GM21528 (cell line): ENCODE measurements at regions not wholly inside any gene's neighbourhood (a gene's known extent, or its start where the extent isn't known, plus 50 kb on each side); places are given as distances from the start of the nearest gene placed in this dataset.

Source experiments
- ATAC-seq: cut with Tn5 transposase; IDR thresholded peaks from one replicate; pipeline ENCODE4 v1.9.1; 2021; ENCODE audit warnings: mild to moderate bottlenecking, moderate library complexity; ENCODE audit not compliant: unreplicated experiment, low FRiP score

GRCh38 chr20:40769677-40770285 lies 80.7 kb upstream of the MAFB start:
- ATAC-seq: no peak

DNA sequence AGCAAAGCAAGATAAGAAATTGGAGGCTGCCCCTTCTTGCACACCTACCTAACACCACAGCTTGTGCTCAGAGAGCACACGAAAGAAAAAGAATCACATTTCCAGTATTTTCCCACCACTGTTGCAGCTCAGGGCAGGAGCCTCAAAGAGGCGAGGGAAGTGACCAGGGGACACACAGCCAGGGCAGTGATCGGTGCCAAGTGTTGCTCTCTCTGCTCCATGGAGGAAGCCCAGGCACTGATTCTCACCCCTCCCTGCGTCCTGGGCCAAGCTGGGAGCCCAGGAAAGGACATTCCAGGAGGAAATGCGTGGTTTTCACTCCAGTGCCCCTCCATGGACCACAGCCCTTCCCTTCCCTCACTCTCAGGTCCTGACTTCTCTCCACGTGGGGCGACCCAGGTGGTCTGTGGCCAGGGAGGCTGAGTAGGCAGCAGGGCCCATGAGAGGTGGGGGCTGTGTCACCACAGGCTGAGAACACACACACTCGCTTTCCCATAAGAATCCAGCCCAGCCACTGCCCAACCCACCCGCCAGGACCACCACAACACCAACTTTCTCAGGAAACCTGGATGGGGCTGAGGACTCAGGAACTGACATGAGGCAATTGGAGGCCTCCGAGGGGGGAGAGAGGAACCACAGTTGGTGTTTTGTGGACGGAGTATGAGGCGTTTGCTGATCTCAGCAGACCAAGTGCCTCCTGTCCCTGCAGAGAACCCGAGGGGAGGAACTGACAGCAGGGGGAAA lies 81.7 kb upstream of the MAFB start:
- ATAC-seq: no peak

GRCh38 chr20:40771308-40771610 lies 82.2 kb upstream of the MAFB start:
- ATAC-seq: no peak

- ATAC-seq: no peak
These were observed 82.9 kb upstream of the MAFB start for GRCh38 chr20:40771848-40772511.

GRCh38 chr20:40773376-40773775 lies 84.3 kb upstream of the MAFB start:
- ATAC-seq: no peak

DNA sequence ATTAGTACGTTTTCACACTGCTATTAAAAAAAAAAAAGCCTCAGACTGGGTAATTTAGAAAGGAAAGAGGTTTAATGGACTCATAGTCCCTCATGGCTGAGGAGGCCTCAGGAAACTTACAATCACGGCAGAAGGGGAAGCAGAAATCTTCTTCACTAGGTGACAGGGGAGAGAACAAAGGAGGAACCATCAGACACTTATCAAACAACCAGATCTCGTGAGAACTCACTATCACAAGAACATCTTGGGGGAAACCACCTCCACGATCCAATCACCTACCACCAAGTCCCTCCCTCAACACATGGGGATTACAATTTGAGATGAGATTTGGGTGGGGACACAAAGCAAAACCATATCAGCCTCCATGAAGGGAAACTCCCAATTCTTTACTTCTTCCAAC lies 85.2 kb upstream of the MAFB start:
- no peak for ATAC-seq

- ATAC-seq: no peak
These were observed 86.6 kb upstream of the MAFB start for GRCh38 chr20:40775561-40776146.

- no peak for ATAC-seq
These were observed 87.7 kb upstream of the MAFB start for GRCh38 chr20:40776466-40777457.

DNA sequence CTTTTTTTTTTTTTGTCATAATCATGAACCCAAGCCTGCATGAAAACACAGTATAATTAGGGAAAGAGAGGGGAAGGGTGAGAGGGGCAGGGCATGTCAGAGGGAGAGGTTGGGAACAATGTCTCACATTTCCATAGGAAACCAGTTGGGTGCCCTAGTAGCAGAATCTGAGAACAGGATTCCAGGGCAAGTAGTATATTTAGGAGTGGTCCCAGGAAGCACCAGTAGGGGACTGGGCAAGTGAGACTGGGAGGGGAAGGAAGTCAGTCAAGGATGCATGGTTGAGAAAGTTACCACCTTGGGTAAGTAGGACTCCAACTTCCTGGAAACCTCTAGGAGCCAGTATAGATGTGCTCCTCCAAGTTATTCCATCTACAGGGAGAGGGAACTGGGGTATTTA lies 88.6 kb upstream of the MAFB start:
- ATAC-seq: no peak

- ATAC-seq: no peak
These were observed 90.0 kb upstream of the MAFB start for GRCh38 chr20:40778894-40779496.

DNA sequence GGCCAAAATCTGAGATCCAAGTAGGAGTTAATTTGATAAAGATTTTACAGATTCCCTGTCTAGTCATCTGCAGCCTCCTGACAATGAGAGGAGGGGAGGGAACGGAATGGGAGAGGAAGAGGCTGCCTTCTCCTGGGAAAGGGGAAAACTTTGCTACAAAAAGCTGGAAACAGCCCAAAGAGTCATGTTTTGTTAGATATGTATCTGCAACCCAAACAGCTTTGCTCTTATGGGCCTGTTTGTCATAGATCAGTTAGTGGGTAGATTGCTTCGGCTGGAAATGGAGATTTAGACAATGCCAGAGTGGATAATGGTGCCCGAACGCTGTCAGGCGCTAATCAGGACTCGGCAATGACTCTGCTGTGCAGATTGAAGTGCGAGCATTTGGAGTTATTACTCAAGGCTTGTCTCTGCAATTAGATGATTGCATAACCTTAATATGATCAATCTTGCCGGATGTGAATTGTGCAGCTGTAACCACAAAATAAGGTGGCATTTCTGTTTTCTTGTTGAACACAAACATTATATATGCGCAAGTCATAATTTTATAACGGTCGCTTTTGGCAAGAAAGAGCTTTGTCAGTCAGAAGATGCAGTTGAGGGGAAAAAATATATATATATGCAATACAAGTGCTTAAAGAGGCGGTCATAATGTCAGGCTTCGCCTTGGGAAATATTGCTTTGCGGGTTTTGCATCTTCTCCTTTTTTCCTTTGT lies 92.4 kb upstream of the MAFB start:
- no peak for ATAC-seq

GRCh38 chr20:40782043-40782368 lies 93.0 kb upstream of the MAFB start:
- no peak for ATAC-seq

DNA sequence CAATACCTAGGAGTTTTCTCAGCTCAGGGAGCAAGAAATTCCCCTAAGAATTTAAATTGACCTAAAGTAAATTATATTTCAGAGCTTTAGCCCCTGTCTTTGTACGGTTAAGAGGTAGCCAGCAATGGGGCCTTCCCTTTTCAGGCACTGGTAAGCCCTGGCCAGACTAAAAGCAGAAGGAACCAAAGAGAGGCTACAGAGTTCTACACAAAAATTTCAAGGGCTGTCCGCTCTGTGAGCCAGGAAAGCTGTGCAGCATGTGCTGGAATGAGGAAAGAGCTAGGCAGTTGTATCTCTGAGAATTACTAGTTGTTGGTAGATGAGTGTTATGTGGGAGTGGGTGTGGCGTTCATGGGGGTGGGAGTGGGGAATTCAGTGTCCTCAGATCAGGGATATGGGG lies 96.3 kb upstream of the MAFB start:
- no peak for ATAC-seq

DNA sequence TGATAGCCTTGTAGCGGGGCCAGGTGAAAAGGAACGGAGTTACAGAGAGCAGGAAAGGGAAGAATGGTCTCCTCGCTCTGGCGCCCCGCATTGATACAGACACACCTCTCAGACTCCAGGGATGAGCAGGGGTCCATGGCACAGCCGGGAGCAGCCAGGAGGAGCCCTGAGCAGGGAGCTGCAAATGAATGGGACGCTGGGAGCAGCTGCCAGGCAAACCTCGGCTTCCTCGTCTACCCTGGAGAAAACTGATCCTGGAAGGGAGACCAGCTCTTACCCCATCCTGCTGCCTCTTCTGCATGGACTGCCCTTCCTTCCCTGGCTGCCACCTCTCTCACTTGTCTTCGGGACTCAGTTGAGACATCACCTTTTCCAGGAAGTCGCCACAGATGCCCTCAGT lies 97.3 kb upstream of the MAFB start:
- no peak for ATAC-seq

- no peak for ATAC-seq
These were observed 98.9 kb upstream of the MAFB start for GRCh38 chr20:40787941-40788340.

DNA sequence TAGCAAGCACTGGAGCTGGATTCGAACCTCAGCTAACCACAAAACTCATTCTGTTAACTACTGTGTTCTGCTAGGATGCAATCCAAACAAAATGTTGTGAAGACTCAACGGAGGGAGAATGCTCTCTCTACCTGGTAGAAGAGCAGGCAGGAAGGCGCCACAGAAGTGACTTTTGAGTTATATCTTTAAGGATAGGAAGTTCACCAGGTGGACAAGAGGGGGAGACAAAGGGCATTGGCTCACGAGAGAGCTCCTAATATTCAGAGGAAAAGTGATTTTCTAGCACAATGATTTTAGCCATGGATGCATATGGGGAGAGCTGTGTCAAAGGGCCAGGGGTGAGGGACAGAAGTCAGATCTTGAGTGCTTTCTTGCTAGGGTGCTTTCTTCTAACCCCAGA lies 108.4 kb upstream of the MAFB start:
- no peak for ATAC-seq

GRCh38 chr20:40798066-40798465 lies 109.0 kb upstream of the MAFB start:
- no peak for ATAC-seq

DNA sequence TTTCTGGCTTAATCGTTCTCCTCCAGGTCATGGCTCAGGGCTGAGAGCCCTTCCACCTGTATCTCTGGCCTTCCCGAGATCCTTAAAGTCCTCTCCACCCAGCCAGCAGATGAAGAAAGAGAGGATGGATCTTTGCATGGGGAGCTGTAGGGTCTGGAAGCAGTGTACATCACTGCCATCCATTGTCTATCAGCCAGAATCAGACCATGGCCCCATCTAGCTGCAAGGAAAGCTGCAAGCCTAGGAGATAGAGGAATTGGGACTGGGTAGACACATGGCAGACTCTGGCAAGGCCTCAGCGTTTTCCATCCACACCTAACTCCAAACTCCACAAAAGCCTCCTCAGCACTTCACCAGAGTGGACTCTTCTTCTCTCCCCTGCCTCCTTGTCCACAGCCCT lies 113.8 kb upstream of the MAFB start:
- ATAC-seq: no peak

GRCh38 chr20:40803381-40803780 lies 114.3 kb upstream of the MAFB start:
- no peak for ATAC-seq

DNA sequence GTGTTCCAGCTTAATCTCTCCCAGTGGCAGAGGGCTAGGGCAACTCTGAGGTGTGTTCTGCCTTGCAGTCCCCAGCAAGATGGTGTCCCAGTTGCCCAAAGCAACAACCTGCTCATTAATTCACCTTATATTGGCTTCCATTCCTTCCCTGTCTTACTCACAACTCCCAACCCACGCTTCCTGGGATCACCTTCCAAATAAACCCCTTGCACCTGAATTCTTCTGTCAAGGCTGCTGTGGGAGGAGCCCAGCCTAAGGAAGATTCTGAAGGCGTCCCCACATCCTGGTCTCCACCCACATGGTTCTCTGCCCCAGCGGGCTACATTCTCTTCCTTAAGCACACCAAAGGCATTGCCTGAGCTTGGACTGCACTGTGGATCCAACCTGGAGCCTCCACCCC lies 116.6 kb upstream of the MAFB start:
- ATAC-seq: no peak
